GM12864 (cell line): ENCODE measurements at regions not wholly inside any gene's neighbourhood (a gene's known extent, or its start where the extent isn't known, plus 50 kb on each side); places are given as distances from the start of the nearest gene placed in this dataset.
"Not testable (repeated sequence)": the region's sequence is repeated elsewhere in the genome, so short reads cannot be mapped to it uniquely, and the experiment has no call there.

Source experiments
- DNase-seq: peaks from one replicate; pipeline ENCODE4 v3.0.0-alpha.2; 2011; ENCODE audit warnings: low read depth
- H3K4me3 ChIP-seq: 2 replicates; pipeline ENCODE4 v1.5.1; 2011; ENCODE audit warnings: mild to moderate bottlenecking, low read depth, low read length, control low read depth
- TF ChIP-seq, protein P1 (sequence below): IDR thresholded peaks from 2 replicates; pipeline ENCODE4 v1.5.1; 2011; ENCODE audit warnings: low read depth, mild to moderate bottlenecking, moderate library complexity, low read length, control low read depth, inconsistent platforms; ENCODE audit errors: missing control alignments

DNA sequence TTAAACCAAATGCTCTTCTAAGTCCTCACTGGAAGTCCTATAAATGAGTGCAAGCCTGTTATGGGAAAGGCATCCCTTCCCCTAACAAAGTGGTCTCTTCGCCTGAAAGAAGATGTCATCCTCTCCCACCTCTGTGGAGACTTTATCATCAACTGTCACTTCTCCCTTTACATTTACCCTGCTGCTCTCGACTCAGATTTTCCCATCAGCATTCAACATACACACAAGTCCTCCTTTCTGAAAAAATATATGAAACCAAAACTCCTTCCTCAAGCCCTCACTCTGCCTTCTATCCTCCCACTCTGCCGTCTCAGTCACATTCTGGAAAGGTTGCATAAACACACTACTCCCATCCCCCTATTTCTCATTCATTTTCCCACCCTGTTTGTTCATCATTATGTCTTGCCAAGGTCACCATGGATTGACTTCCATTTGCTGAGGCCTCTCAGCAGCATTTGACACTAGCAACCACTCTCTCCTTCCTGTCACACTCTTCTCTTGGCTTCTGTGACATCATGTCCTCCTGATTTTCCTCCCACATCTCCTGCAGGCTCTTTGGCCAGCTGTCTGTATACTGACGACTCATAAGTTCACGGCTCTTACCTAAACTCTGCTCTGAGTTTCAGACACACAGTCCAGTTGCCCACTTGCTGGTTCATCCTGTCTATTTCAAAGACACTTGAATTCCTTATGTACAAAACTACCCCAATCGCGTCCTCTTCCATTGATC lies 70.3 kb upstream of the SMAD3 start:
- DNase-seq, result no peak
- TF ChIP-seq, protein P1, sequence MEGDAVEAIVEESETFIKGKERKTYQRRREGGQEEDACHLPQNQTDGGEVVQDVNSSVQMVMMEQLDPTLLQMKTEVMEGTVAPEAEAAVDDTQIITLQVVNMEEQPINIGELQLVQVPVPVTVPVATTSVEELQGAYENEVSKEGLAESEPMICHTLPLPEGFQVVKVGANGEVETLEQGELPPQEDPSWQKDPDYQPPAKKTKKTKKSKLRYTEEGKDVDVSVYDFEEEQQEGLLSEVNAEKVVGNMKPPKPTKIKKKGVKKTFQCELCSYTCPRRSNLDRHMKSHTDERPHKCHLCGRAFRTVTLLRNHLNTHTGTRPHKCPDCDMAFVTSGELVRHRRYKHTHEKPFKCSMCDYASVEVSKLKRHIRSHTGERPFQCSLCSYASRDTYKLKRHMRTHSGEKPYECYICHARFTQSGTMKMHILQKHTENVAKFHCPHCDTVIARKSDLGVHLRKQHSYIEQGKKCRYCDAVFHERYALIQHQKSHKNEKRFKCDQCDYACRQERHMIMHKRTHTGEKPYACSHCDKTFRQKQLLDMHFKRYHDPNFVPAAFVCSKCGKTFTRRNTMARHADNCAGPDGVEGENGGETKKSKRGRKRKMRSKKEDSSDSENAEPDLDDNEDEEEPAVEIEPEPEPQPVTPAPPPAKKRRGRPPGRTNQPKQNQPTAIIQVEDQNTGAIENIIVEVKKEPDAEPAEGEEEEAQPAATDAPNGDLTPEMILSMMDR, result no peak

DNA sequence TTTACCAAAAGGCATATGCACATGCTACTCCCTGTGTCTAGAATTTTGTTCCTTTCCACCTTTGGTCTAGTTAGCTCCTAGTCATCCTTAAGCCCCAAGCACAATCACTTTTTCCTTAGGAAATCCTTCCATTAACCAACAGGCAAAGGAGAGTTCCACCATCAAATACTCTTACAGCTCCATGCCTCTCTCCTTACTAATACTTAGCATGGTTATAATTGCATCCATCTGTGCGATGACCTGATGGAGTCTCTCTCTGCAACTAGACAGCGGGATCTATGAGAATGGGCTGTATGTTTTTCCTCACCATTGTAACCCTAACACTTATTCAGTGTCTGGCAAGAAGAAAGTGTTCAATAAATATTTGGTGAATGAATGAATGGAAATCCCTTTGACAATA lies 69.3 kb upstream of the SMAD3 start:
- no peak for DNase-seq
- TF ChIP-seq, protein P1, result no peak
- H3K4me3 ChIP-seq, result no peak overlapping the region

More for the DNA sequence above, 70.3 kb upstream of the SMAD3 start:
- no peak overlapping the region for H3K4me3 ChIP-seq

DNA sequence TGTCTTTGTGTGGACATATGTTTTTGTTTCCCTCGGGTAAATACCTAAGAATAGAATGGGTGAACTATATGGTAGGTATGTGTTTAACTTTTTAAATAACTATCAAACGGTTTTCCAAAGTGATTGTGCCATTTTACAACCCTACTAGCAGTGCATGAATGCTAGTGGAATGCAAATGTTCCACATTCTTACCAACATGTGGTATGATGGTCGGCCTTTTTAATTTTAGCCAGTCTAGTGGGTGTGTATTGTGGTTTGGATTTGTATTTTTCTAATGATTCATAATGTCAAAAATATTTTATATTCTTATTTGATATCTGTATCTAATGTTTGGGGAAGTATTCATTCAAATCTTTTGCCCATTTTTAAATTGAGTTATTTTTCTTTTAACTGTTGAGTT lies 68.2 kb upstream of the SMAD3 start:
- no peak overlapping the region for H3K4me3 ChIP-seq
- TF ChIP-seq, protein P1, result no peak
- no peak for DNase-seq

DNA sequence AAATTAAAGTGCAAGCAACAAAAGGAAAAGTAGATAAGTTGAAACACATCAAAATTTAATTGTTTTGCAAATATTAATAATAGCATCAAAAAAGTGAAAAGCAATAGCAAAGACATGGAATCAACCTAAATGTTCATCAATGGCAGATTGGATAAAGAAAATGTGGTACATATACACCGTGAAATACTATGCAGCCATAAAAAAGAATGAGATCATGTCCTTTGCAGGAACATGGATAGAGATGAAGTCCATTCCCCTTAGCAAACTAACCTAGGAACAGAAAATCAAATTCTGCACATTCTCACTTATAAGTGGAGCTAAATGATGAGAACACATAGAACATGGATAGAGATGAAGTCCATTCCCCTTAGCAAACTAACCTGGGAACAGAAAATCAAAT lies 67.2 kb upstream of the SMAD3 start:
- DNase-seq, H3K4me3 ChIP-seq: not testable (repeated sequence)

DNA sequence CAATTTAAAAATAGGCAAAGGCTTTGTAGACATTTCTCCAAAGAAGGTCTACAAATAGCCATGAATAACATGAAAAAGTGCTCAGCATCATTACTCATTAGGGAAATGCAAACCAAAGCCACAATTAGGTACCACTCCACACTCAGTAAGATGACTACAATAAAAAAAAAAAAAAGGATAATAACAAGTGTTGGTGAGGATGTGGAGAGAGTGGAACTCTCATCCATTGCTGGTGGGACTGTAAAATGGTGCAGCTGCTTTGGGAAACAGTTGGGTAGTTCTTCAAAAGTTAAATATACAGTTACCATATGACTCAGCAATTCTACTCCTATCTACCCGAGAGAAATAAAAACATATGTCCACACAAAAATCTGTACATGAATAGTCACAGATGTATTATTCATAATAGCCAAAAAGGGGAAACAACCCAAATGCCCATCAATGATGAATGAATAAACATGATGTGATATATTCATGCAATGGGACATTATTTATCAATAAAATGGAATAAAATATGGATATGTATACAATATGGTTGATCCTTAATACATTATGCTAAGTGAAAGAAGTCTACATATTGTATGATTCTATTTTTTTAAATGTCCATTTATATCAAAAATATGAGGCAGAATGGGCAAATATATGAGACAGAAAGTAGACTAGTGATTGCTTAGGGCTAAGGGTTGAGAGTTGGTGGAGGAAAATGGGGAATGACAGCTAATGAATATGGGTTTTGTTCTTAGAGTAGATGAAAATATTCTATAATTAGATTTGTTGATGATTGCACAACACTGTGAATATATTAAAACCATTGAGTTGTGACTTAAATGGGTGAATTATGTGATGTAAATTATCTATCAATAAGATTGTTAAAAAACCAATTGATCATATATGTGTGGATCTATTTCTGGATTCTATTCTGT lies 66.1 kb upstream of the SMAD3 start:
- no peak overlapping the region for H3K4me3 ChIP-seq
- TF ChIP-seq, protein P1, result no peak
- DNase-seq, result no peak

DNA sequence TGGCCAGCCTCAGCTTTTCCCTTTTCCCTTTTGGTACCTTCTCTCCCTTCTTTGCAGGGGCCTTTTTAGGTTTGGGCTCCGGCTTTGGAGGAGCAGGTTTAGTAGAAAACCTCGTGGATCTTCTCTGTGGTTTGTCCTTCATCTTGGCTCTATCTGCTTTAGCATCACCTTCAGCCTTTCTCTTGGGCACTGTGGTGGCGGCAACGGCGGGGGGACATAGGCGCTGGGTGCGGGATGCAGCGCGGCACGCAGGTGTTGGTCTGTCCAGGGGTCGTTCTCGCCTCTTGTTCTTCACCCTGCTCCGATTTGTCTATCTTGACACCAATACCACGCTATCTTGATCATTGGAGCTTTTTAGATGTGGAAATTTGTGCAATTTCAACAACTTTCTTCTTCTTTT lies 64.5 kb upstream of the SMAD3 start:
- no peak overlapping the region for H3K4me3 ChIP-seq
- no peak for DNase-seq
- TF ChIP-seq, protein P1, result no peak

DNA sequence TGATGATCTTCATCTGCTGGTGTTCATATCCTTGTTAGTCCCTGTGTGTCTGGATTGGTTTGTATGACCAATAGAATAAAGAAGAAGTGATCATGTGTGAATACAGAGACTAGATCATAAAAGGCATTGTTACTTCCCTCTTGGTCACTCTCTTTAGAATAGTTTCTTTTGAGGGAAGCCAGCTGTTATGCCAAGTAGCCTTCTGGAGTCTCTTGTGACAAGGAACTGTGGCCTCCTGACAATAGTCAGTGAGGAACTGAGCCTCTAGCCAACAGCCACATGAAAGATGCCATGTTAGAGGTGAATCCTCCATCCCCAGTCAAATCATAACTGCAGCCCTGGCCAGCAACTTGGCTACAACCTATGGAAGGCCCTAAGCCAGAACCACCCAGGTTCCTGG lies 63.0 kb upstream of the SMAD3 start:
- TF ChIP-seq, protein P1, result no peak
- no peak for DNase-seq
- H3K4me3 ChIP-seq, result no peak overlapping the region
